ENCODE measurements at regions not wholly inside any gene's neighbourhood (a gene's known extent, or its start where the extent isn't known, plus 50 kb on each side); places are given as distances from the start of the nearest gene placed in this dataset.

GRCh38 chr2:128438091-128438490 is 119.4 kb upstream of the HS6ST1 start:
- Histone ChIP-seq H3K9me3 (ENCODE audit: control insufficient read depth in 5 of 5, low read length in 5 of 5) (no peaks in the 10 kb centered on the region), H3K9ac (ENCODE audit: low read length in 5 of 5) (no peak overlapping the region), H3K36me3 (ENCODE audit: control insufficient read depth in 5 of 5, insufficient read depth in 5 of 5, low read length in 5 of 5) (no peaks in the 10 kb centered on the region), H3K4me1 (ENCODE audit: control insufficient read depth in 5 of 5, insufficient read depth in 5 of 5, low read length in 5 of 5) (peaks cover 0 to 42% (median 19%) of the 10 kb centered on the region in 5 donors), H3K27ac (ENCODE audit: low read depth, low read length) (no peak overlapping the region), H3K4me3 (ENCODE audit: low read depth in 1 of 5, low read length in 5 of 5) (no peak overlapping the region), H3K27me3 (ENCODE audit: control insufficient read depth in 5 of 5, insufficient read depth in 4 of 5, low read length in 5 of 5) (peaks cover 0 to 3% (median 0%) of the 10 kb centered on the region in 5 donors)

- Histone ChIP-seq H3K4me3 (ENCODE audit: low read depth in 1 of 5, low read length in 5 of 5) (no peak overlapping the region), H3K9ac (ENCODE audit: low read length in 5 of 5) (no peak overlapping the region), H3K4me1 (ENCODE audit: control insufficient read depth in 5 of 5, insufficient read depth in 5 of 5, low read length in 5 of 5) (peaks cover 0 to 46% (median 19%) of the 10 kb centered on the region in 5 donors), H3K36me3 (ENCODE audit: control insufficient read depth in 5 of 5, insufficient read depth in 5 of 5, low read length in 5 of 5) (no peaks in the 10 kb centered on the region), H3K9me3 (ENCODE audit: control insufficient read depth in 5 of 5, low read length in 5 of 5) (no peaks in the 10 kb centered on the region), H3K27me3 (ENCODE audit: control insufficient read depth in 5 of 5, insufficient read depth in 4 of 5, low read length in 5 of 5) (peaks cover 0 to 3% (median 0%) of the 10 kb centered on the region in 5 donors), H3K27ac (ENCODE audit: low read depth, low read length) (no peak overlapping the region)
Measured at GRCh38 chr2:128438586-128438985, 119.9 kb upstream of the HS6ST1 start.

GRCh38 chr2:128439031-128439790 is 120.5 kb upstream of the HS6ST1 start:
- Histone ChIP-seq H3K4me3 (ENCODE audit: low read depth in 1 of 5, low read length in 5 of 5) (no peak overlapping the region), H3K36me3 (ENCODE audit: control insufficient read depth in 5 of 5, insufficient read depth in 5 of 5, low read length in 5 of 5) (no peaks in the 10 kb centered on the region), H3K9me3 (ENCODE audit: control insufficient read depth in 5 of 5, low read length in 5 of 5) (no peaks in the 10 kb centered on the region), H3K4me1 (ENCODE audit: control insufficient read depth in 5 of 5, insufficient read depth in 5 of 5, low read length in 5 of 5) (peaks cover 0 to 46% (median 19%) of the 10 kb centered on the region in 5 donors), H3K27me3 (ENCODE audit: control insufficient read depth in 5 of 5, insufficient read depth in 4 of 5, low read length in 5 of 5) (peaks cover 0 to 3% (median 0%) of the 10 kb centered on the region in 5 donors), H3K9ac (ENCODE audit: low read length in 5 of 5) (no peak overlapping the region), H3K27ac (ENCODE audit: low read depth, low read length) (no peak overlapping the region)

GRCh38 chr2:128439791-128440665 is 121.4 kb upstream of the HS6ST1 start:
- H3K4me1 ChIP-seq (ENCODE audit: control insufficient read depth in 5 of 5, insufficient read depth in 5 of 5, low read length in 5 of 5) = peaks cover 0 to 46% (median 19%) of the 10 kb centered on the region in 5 donors
- no peak overlapping the region for H3K4me3 ChIP-seq (ENCODE audit: low read depth in 1 of 5, low read length in 5 of 5)
- no peak overlapping the region for H3K27ac ChIP-seq (ENCODE audit: low read depth, low read length)
- no peaks in the 10 kb centered on the region for H3K36me3 ChIP-seq (ENCODE audit: control insufficient read depth in 5 of 5, insufficient read depth in 5 of 5, low read length in 5 of 5)
- H3K27me3 ChIP-seq (ENCODE audit: control insufficient read depth in 5 of 5, insufficient read depth in 4 of 5, low read length in 5 of 5) = peaks cover 0 to 3% (median 0%) of the 10 kb centered on the region in 5 donors
- no peaks in the 10 kb centered on the region for H3K9me3 ChIP-seq (ENCODE audit: control insufficient read depth in 5 of 5, low read length in 5 of 5)
- H3K9ac ChIP-seq (ENCODE audit: low read length in 5 of 5) = no peak overlapping the region

GRCh38 chr2:128440666-128441340 is 122.1 kb upstream of the HS6ST1 start:
- peaks cover 0 to 3% (median 0%) of the 10 kb centered on the region in 5 donors for H3K27me3 ChIP-seq (ENCODE audit: control insufficient read depth in 5 of 5, insufficient read depth in 4 of 5, low read length in 5 of 5)
- no peaks in the 10 kb centered on the region for H3K9me3 ChIP-seq (ENCODE audit: control insufficient read depth in 5 of 5, low read length in 5 of 5)
- H3K4me1 ChIP-seq (ENCODE audit: control insufficient read depth in 5 of 5, insufficient read depth in 5 of 5, low read length in 5 of 5) = peaks cover 0 to 45% (median 19%) of the 10 kb centered on the region in 5 donors
- H3K36me3 ChIP-seq (ENCODE audit: control insufficient read depth in 5 of 5, insufficient read depth in 5 of 5, low read length in 5 of 5) = no peaks in the 10 kb centered on the region
- no peak overlapping the region for H3K9ac ChIP-seq (ENCODE audit: low read length in 5 of 5)
- no peak overlapping the region for H3K4me3 ChIP-seq (ENCODE audit: low read depth in 1 of 5, low read length in 5 of 5)
- H3K27ac ChIP-seq (ENCODE audit: low read depth, low read length) = no peak overlapping the region

GRCh38 chr2:128441341-128442052 is 122.8 kb upstream of the HS6ST1 start:
- H3K9ac ChIP-seq (ENCODE audit: low read length in 5 of 5) = no peak overlapping the region
- no peaks in the 10 kb centered on the region for H3K9me3 ChIP-seq (ENCODE audit: control insufficient read depth in 5 of 5, low read length in 5 of 5)
- H3K27me3 ChIP-seq (ENCODE audit: control insufficient read depth in 5 of 5, insufficient read depth in 4 of 5, low read length in 5 of 5) = peaks cover 0 to 3% (median 0%) of the 10 kb centered on the region in 5 donors
- no peak overlapping the region for H3K27ac ChIP-seq (ENCODE audit: low read depth, low read length)
- no peak overlapping the region for H3K4me3 ChIP-seq (ENCODE audit: low read depth in 1 of 5, low read length in 5 of 5)
- H3K36me3 ChIP-seq (ENCODE audit: control insufficient read depth in 5 of 5, insufficient read depth in 5 of 5, low read length in 5 of 5) = no peaks in the 10 kb centered on the region
- peaks cover 0 to 48% (median 23%) of the 10 kb centered on the region in 5 donors for H3K4me1 ChIP-seq (ENCODE audit: control insufficient read depth in 5 of 5, insufficient read depth in 5 of 5, low read length in 5 of 5)

GRCh38 chr2:128442053-128442751 is 123.5 kb upstream of the HS6ST1 start:
- Histone ChIP-seq H3K4me1 (ENCODE audit: control insufficient read depth in 5 of 5, insufficient read depth in 5 of 5, low read length in 5 of 5) (peaks cover 0 to 53% (median 23%) of the 10 kb centered on the region in 5 donors), H3K4me3 (ENCODE audit: low read depth in 1 of 5, low read length in 5 of 5) (no peak overlapping the region), H3K9me3 (ENCODE audit: control insufficient read depth in 5 of 5, low read length in 5 of 5) (no peaks in the 10 kb centered on the region), H3K9ac (ENCODE audit: low read length in 5 of 5) (no peak overlapping the region), H3K27ac (ENCODE audit: low read depth, low read length) (no peak overlapping the region), H3K36me3 (ENCODE audit: control insufficient read depth in 5 of 5, insufficient read depth in 5 of 5, low read length in 5 of 5) (no peaks in the 10 kb centered on the region), H3K27me3 (ENCODE audit: control insufficient read depth in 5 of 5, insufficient read depth in 4 of 5, low read length in 5 of 5) (peaks cover 0 to 3% (median 0%) of the 10 kb centered on the region in 5 donors)

GRCh38 chr2:128442891-128443302 is 124.2 kb upstream of the HS6ST1 start:
- peak overlapping the region in 1 of 5 donors; percentile 32 for H3K9ac ChIP-seq (ENCODE audit: low read length in 5 of 5)
- no peaks in the 10 kb centered on the region for H3K36me3 ChIP-seq (ENCODE audit: control insufficient read depth in 5 of 5, insufficient read depth in 5 of 5, low read length in 5 of 5)
- H3K4me3 ChIP-seq (ENCODE audit: low read depth in 1 of 5, low read length in 5 of 5) = no peak overlapping the region
- peaks cover 0 to 53% (median 23%) of the 10 kb centered on the region in 5 donors for H3K4me1 ChIP-seq (ENCODE audit: control insufficient read depth in 5 of 5, insufficient read depth in 5 of 5, low read length in 5 of 5)
- no peak overlapping the region for H3K27ac ChIP-seq (ENCODE audit: low read depth, low read length)
- no peaks in the 10 kb centered on the region for H3K9me3 ChIP-seq (ENCODE audit: control insufficient read depth in 5 of 5, low read length in 5 of 5)
- peaks cover 0 to 3% (median 0%) of the 10 kb centered on the region in 5 donors for H3K27me3 ChIP-seq (ENCODE audit: control insufficient read depth in 5 of 5, insufficient read depth in 4 of 5, low read length in 5 of 5)
